H7 (cell line): ENCODE measurements at regions not wholly inside any gene's neighbourhood (a gene's known extent, or its start where the extent isn't known, plus 50 kb on each side); places are given as distances from the start of the nearest gene placed in this dataset.

Experiments
- DNase-seq: peaks from one replicate; pipeline ENCODE4 v3.0.0; 2012
- H3K27me3 ChIP-seq: 2 replicates; pipeline ENCODE4 v1.6.0; 2011; ENCODE audit warnings: mild to moderate bottlenecking, low read length; ENCODE audit not compliant: control insufficient read depth, insufficient read depth
- H3K36me3 ChIP-seq: replicated peaks from 2 replicates; pipeline ENCODE4 v1.5.1; 2011; ENCODE audit warnings: low read length; ENCODE audit not compliant: control insufficient read depth, insufficient read depth
- H3K4me3 ChIP-seq: 2 replicates; pipeline ENCODE4 v1.5.1; 2011; ENCODE audit warnings: low read depth, mild to moderate bottlenecking, control low read depth, low read length, moderate library complexity; ENCODE audit not compliant: insufficient read depth

DNA sequence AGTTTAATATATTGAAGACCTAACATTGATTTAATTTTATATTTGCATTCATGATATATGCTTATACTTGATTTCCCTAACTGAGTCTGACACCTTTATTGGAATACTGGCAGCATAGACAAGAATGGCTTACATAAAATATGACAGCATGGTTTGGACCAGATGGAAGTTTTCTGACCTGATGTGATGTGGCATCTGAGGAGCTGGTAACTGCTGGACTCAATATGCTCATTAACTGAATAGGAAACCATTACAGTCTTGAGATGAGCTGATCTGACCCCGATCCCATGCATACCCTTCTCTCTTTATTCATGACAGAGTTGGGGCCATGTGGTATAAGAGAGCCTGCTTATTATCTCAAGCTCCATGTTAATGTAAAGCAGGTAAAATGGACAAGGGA lies 604.8 kb upstream of the SEL1L start:
- no peaks in the 10 kb centered on the region for H3K36me3 ChIP-seq
- H3K27me3 ChIP-seq = no peaks in the 10 kb centered on the region

DNA sequence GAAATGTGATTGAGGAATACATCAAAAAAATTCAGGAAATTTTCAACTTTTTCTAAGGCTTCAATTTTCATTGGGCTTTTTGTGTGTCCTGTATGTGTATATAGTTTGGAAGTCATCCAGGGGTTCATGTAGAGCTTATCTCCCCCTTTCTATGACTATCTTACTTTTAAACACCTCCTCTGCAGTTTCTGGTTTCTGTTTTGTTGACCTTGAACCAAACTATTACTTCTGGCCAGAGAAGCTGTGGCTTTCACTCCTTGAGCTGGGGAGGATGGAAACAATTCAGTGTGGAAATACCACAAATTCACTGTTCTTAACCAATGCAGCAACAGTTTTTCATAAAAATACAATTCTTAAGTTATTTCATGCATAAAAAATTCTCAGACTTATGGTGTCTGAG lies 613.2 kb upstream of the SEL1L start:
- no peaks in the 10 kb centered on the region for H3K36me3 ChIP-seq
- no peak overlapping the region for H3K4me3 ChIP-seq
- no peaks in the 10 kb centered on the region for H3K27me3 ChIP-seq
- DNase-seq = no peak

More for the DNA sequence above, 604.8 kb upstream of the SEL1L start:
- DNase-seq = no peak
- no peak overlapping the region for H3K4me3 ChIP-seq

DNA sequence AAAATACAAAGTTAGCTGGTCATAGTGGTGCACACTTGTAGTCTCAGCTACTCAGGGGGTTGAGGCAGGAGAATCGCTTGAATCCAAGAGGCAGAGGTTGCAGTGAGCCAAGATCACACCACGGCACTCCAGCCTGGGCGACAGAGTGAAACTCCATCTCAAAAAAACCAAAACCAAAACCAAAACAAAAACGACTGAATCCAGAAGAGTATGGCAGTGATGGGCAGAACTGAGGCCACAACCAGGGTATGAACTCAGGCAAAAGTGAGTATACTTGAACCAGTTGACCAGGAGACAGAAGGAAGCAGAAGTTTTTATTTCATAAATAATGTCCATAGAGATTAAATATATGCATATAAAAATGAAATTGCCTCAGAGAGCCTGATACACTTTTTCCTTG lies 620.0 kb upstream of the SEL1L start:
- Histone ChIP-seq H3K4me3 (no peak overlapping the region), H3K36me3 (no peaks in the 10 kb centered on the region), H3K27me3 (no peaks in the 10 kb centered on the region)
- DNase-seq = no peak

DNA sequence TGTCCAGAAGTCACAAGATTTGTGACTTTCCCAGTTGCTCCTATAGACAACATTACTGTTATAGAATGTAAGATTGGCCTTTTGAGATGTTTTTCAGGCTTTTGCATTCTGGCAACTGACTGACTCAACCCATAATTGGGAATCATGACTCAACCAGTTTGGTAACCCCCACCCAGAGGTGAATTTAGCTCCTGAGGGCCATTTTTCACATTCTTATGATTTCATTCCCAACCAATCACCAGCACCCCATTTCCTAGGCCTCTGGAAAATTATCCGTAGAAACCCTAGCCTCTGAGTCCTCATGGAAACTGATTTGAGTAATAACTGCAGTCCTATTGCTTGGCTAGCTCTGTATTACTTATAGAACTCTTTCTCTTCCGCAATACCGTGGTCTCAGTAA lies 626.0 kb upstream of the SEL1L start:
- DNase-seq = no peak
- H3K27me3 ChIP-seq = no peaks in the 10 kb centered on the region

DNA sequence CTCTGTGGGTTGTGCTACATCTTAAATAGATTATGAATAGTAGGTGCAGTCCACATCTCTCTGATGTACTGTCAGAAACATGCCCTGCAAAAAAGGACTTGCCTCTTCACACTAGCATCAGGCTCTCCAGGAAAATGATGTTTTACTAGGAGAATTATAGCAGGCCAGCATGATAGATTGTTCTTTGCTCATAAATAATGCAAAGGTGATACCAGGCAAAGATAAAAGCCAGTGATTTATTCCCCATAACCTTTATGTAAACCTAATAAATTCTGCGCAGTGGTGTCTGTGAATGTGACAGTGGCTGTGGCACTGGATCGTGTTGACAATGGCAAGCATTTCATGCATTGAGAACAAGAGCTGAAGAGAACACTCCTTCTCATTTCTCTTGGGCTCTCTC lies 646.5 kb upstream of the SEL1L start:
- Histone ChIP-seq H3K4me3 (no peak overlapping the region), H3K27me3 (no peaks in the 10 kb centered on the region), H3K36me3 (no peaks in the 10 kb centered on the region)
- no peak for DNase-seq

More for the DNA sequence above, 626.0 kb upstream of the SEL1L start:
- Histone ChIP-seq H3K4me3 (no peak overlapping the region), H3K36me3 (no peaks in the 10 kb centered on the region)

DNA sequence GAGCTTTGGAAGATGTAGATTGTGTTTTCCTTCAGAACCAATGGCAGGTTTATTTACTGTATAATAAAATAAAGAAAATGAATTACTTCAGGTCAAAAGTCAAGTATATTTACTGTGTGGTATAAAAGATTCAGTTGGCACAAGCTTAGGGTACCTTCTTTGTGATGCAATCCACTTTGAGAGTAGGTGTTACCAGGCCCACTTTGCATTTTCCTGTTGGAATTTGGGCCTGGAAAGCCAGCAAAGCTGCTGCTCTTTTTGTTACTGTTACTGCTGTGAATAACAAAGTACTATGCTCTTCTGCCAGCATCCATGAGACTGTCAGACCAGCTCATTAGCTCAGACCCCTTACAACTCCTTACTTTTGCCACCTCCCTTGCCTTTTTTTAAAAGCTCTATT lies 649.0 kb upstream of the SEL1L start:
- H3K27me3 ChIP-seq = no peaks in the 10 kb centered on the region
- no peaks in the 10 kb centered on the region for H3K36me3 ChIP-seq
- no peak for DNase-seq
- no peak overlapping the region for H3K4me3 ChIP-seq

DNA sequence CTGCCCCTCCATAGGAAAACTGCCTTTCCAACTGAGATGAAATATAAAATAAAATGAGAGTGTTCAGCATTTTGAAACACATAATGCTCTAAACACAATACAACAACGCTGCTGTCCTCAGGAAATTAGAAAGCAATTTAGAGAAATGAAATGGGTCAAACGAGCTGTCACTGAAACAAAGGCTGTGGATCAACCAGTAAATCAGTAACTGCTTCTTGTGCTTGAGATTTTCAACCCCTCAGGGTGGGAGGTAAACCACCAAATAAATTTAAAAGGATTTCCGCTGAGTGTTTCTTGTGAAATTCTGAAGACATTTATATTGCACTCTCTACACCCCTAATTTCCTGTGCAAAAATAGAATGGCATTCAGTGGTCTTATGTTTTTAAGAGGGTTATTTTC lies 657.1 kb upstream of the SEL1L start:
- Histone ChIP-seq H3K27me3 (no peaks in the 10 kb centered on the region), H3K4me3 (no peak overlapping the region), H3K36me3 (no peaks in the 10 kb centered on the region)
- DNase-seq = no peak

DNA sequence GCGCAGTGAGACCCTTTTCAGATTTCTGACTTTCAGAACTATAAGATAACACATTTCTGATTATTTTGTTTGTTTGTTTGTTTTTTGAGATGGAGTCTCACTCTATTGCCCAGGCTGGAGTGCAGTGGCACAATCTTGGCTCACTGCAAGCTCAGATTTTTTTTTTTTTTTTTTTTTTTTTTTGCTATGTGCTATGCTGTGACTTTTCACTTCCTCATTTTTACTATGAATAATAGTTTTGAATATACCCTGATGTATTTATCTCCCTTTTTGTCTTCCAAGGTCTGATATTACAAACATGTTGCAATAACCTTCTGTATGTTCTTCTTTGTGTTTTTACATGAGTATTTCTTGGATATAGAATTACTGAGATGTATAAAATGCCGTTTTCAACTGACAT lies 658.7 kb upstream of the SEL1L start:
- Histone ChIP-seq H3K4me3 (no peak overlapping the region), H3K36me3 (no peaks in the 10 kb centered on the region), H3K27me3 (no peaks in the 10 kb centered on the region)
- no peak for DNase-seq

DNA sequence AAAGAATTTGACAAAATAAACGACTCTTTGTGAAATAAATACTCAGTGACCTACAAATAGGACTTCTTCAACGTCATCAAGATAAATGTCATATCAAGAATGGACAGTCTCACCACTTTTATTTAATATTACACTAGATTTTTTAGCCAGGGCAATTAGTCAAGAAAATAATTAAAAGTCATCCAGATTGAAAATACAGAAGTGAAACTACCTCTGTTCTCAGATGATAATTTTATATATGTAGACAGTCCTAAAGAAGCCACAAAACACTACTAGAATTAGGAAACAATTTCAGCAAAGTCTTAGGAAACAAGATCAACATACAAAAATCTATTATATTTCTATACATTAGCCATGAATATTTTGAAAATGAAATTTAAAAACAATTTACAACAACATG lies 689.6 kb upstream of the SEL1L start:
- H3K27me3 ChIP-seq = no peaks in the 10 kb centered on the region
- no peak overlapping the region for H3K4me3 ChIP-seq
- DNase-seq = no peak
- H3K36me3 ChIP-seq = no peaks in the 10 kb centered on the region

DNA sequence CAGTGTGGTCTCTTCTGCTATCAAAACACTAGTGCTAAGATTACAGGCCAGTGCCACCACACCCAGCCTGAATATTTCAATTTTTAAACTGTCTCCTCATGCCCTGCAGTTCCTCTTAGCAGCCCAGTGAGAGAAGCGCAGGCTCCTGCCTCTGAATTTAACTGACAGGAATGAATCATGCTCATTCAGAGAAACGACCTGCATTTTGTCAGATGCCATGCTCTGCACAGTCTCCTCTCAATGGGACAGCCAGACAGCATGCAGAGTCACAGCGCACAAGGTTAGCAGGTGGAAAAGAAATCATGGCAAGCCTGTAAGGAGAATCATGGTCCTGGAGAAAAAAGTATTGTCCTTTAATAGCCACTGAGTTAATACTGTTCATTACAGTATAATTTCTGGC lies 691.0 kb upstream of the SEL1L start:
- H3K4me3 ChIP-seq = no peak overlapping the region
- no peaks in the 10 kb centered on the region for H3K36me3 ChIP-seq
- DNase-seq = no peak
- no peaks in the 10 kb centered on the region for H3K27me3 ChIP-seq

DNA sequence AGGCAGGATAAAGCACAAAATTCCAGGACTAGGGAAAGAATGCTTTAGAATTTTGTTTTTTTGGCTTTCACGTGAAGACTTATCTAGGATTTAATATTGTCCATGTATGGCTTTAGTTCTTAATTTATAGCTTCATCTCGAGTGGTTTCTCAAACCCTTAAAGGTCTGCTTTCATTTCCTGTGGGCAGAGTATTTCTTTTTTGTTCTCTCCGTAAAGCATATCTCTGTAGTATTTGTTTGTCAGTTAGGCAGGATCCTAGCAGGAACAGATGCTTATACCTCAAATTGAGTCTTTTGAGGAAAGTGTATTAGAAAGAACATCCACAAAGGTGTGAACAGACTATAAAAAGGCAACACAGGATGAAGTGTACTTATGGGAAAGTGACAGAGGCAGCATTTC lies 697.1 kb upstream of the SEL1L start:
- no peaks in the 10 kb centered on the region for H3K27me3 ChIP-seq
- no peaks in the 10 kb centered on the region for H3K36me3 ChIP-seq
- DNase-seq = no peak
- H3K4me3 ChIP-seq = no peak overlapping the region

DNA sequence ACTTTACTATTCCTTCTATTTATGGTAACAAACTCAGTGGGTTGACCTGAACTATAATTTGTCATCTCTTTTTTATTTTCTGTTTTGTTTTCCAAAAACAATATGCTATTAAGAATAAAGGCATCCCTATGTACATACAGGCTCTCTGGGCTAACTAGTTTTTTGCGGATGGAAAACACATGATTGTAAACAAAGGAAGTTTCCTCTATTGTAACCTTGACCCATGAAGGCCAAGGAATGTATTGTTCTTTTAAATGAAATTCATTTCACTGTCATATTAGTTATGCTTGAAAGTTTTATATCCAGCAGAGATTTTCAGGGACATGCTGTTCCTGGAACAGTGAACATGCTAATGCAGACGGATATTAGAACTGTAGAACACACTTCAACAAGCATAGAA lies 705.0 kb upstream of the SEL1L start:
- H3K36me3 ChIP-seq = no peaks in the 10 kb centered on the region
- DNase-seq = no peak
- H3K27me3 ChIP-seq = no peaks in the 10 kb centered on the region
- no peak overlapping the region for H3K4me3 ChIP-seq

DNA sequence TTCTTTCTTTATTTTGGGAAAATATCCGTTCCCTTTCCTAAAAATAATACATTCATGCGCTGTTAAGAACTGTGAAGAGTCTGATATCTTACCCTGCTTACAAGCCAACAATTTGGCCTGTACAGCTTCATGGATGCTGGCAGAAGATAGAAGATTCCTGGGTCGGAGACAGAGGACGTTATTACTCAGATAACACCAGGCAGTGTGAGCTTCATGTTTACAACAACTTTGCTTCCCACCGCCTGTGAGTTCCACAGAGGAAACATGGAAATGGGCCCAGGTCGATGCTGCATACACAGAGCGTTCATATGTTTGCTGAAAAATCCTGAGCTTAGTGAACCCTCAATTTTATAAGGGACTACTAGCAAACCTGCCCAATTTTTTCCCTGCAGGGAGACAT lies 705.6 kb upstream of the SEL1L start:
- Histone ChIP-seq H3K4me3 (no peak overlapping the region), H3K27me3 (no peaks in the 10 kb centered on the region), H3K36me3 (no peaks in the 10 kb centered on the region)
- DNase-seq = no peak

DNA sequence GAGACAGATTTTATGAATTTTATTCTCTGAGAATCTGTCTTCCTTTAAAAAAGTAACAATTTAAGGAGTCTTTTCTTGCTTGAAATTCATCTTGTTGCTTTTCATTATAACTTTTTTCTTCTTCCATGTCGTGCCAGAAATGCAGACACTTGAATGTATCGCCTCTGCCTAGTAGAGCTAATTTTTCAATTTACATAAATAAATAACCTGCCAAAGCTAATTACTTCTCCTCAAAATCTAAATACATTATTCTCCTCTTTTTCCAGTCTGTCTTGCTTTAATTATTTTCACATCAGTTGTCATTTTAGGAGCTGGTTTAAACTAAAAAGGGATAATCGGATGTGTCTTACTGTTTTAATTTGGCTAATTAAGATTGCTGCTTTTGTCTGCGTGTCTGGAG lies 711.1 kb upstream of the SEL1L start:
- Histone ChIP-seq H3K4me3 (no peak overlapping the region), H3K27me3 (no peaks in the 10 kb centered on the region), H3K36me3 (no peaks in the 10 kb centered on the region)
- no peak for DNase-seq

DNA sequence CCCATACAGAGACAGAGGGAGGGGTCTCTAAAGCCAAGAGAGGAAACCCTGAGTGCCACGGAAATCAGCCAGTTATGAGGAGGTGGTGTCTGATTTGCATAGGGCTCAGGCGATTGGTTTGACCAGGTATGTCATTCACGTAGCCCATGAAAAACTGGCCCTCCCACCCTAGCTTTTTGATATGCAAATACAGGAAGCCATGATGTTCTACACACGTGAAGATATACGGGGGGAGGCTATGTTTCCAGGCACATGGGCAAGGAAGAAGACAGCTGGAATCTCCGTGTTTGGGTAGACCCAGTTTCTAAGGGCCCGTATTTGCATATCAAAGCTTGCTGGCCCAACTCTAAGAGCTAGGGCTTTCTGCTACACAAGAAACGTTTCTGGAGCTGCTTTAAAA lies 717.8 kb upstream of the SEL1L start:
- Histone ChIP-seq H3K4me3 (no peak overlapping the region), H3K36me3 (no peaks in the 10 kb centered on the region), H3K27me3 (no peaks in the 10 kb centered on the region)
- peak; percentile 10 for DNase-seq

DNA sequence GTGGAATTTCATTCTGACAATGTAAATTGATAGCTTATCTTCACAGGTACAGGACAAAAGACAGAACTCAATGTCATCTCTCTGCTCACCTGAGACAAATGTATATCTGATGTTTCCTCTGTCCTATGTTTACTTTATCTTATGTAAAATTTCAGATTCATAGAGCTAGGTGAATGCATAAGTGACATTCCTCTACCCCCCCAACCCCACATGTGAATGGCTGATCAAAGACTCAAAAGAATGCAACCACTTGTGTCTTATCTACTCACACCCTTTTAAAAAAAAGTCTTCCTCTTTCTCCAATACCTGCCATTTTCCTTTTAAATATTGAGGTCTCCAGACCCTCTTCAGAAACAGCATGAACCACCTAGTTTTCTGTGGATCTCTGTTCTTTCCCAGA lies 736.6 kb upstream of the SEL1L start:
- DNase-seq = no peak
- Histone ChIP-seq H3K4me3 (no peak overlapping the region), H3K36me3 (no peaks in the 10 kb centered on the region), H3K27me3 (no peaks in the 10 kb centered on the region)
